IMR-90 (cell line): ENCODE measurements at regions not wholly inside any gene's neighbourhood (a gene's known extent, or its start where the extent isn't known, plus 50 kb on each side); places are given as distances from the start of the nearest gene placed in this dataset.

ENCODE experiments used
- ATAC-seq: fragments of 200-7000 bp; cut with Tn5 transposase; 2 replicates; pipeline ENCODE4 v1.9.1; 2020; ENCODE audit warnings: low read depth, mild to moderate bottlenecking, moderate library complexity
- BruUV-seq: library from RNA; stranded (reverse); fragments of 400-500 nt; replicated peaks from 2 replicates; lab custom pipeline; 2021; lab: Mats Ljungman, UMichigan
- CTCF ChIA-PET: fragments of 300-600 bp; formaldehyde crosslinking; extraction: SDS; loops from one replicate; lab custom pipeline; 2021; ENCODE audit warnings: antibody characterized with exemption; lab: Yijun Ruan, JAX
- POLR2A ChIA-PET: fragments of 300-600 bp; sonication (Branson Sonifier 250); formaldehyde crosslinking; loops from one replicate; lab custom pipeline; 2022; ENCODE audit warnings: antibody characterized with exemption; ENCODE audit not compliant: unreplicated experiment; lab: Charles Lee
- DNase-seq: peaks from one replicate; pipeline ENCODE4 v3.0.0; 2013
- H2AFZ ChIP-seq: replicated peaks from 2 replicates; pipeline ENCODE3; 2013; ENCODE audit warnings: low read length, mild to moderate bottlenecking; ENCODE audit not compliant: poor library complexity
- H2AK5ac ChIP-seq: 2 replicates; pipeline ENCODE4 v1.6.1; 2013; ENCODE audit warnings: low read depth, low read length, inconsistent platforms
- H2AK9ac ChIP-seq: replicated peaks from 2 replicates; pipeline ENCODE3; 2013; ENCODE audit warnings: mild to moderate bottlenecking, low read depth, low read length, moderate library complexity; ENCODE audit not compliant: poor library complexity
- H2BK120ac ChIP-seq: 2 replicates; pipeline ENCODE4 v1.6.1; 2013; ENCODE audit warnings: low read depth, low read length, inconsistent platforms
- H2BK15ac ChIP-seq: 3 replicates; pipeline ENCODE4 v1.6.1; 2013; ENCODE audit warnings: low read depth, low read length, inconsistent platforms
- H2BK20ac ChIP-seq: 2 replicates; pipeline ENCODE4 v1.6.1; 2013; ENCODE audit warnings: low read depth, mild to moderate bottlenecking, inconsistent platforms, low read length, moderate library complexity
- H2BK5ac ChIP-seq: 2 replicates; pipeline ENCODE4 v1.6.1; 2013; ENCODE audit warnings: mild to moderate bottlenecking, low read depth, low read length, inconsistent platforms; ENCODE audit not compliant: poor library complexity, severe bottlenecking
- H3K14ac ChIP-seq: replicated peaks from 2 replicates; pipeline ENCODE4 v1.6.1; 2013; ENCODE audit warnings: low read depth, low read length, inconsistent platforms
- H3K18ac ChIP-seq: 2 replicates; pipeline ENCODE4 v1.6.1; 2013; ENCODE audit warnings: low read depth, low read length, control low read depth
- H3K23ac ChIP-seq: 2 replicates; pipeline ENCODE4 v1.6.1; 2013; ENCODE audit warnings: low read depth, low read length, inconsistent platforms
- H3K27ac ChIP-seq: 2 replicates; pipeline ENCODE4 v1.5.1; 2013; ENCODE audit warnings: mild to moderate bottlenecking, control low read depth, low read length; ENCODE audit not compliant: insufficient read depth
- H3K27me3 ChIP-seq: 2 replicates; pipeline ENCODE4 v1.6.1; 2013; ENCODE audit warnings: low read length; ENCODE audit not compliant: control insufficient read depth, insufficient read depth
- H3K36me3 ChIP-seq: 2 replicates; pipeline ENCODE4 v1.6.1; 2013; ENCODE audit warnings: low read length, mixed read lengths; ENCODE audit not compliant: control insufficient read depth, insufficient read depth
- H3K4ac ChIP-seq: 2 replicates; pipeline ENCODE4 v1.6.1; 2013; ENCODE audit warnings: low read depth, low read length, inconsistent platforms
- H3K4me1 ChIP-seq: 2 replicates; pipeline ENCODE4 v1.6.1; 2013; ENCODE audit warnings: low read length, mixed read lengths; ENCODE audit not compliant: control insufficient read depth, insufficient read depth
- H3K4me2 ChIP-seq: 2 replicates; pipeline ENCODE4 v1.6.1; 2013; ENCODE audit warnings: low read depth, mild to moderate bottlenecking, control low read depth, low read length, moderate library complexity
- H3K4me3 ChIP-seq: 2 replicates; pipeline ENCODE4 v1.5.1; 2013; ENCODE audit warnings: low read depth, mild to moderate bottlenecking, control low read depth, low read length, moderate library complexity; ENCODE audit not compliant: insufficient read depth
- H3K56ac ChIP-seq: 2 replicates; pipeline ENCODE4 v1.6.1; 2013; ENCODE audit warnings: low read length, inconsistent platforms; ENCODE audit not compliant: insufficient read depth; ENCODE audit errors: extremely low read depth
- H3K79me1 ChIP-seq, 2 experiments: 2 replicates each; pipeline ENCODE4 v1.6.1; 2013; ENCODE audit warnings: low read length in 2 of 2, inconsistent platforms in 1 of 2, low read depth in 1 of 2
- H3K9ac ChIP-seq: 2 replicates; pipeline ENCODE4 v1.6.1; 2013; ENCODE audit warnings: low read depth, low read length, control low read depth
- H3K9me1 ChIP-seq: 2 replicates; pipeline ENCODE4 v1.6.1; 2013; ENCODE audit warnings: low read length, inconsistent platforms; ENCODE audit not compliant: insufficient read depth
- H3K9me3 ChIP-seq: 2 replicates; pipeline ENCODE4 v1.6.1; 2013; ENCODE audit warnings: low read length; ENCODE audit not compliant: control insufficient read depth, insufficient read depth
- H4K20me1 ChIP-seq: 2 replicates; pipeline ENCODE4 v1.6.1; 2013; ENCODE audit warnings: low read length, inconsistent platforms; ENCODE audit not compliant: insufficient read depth
- H4K5ac ChIP-seq: 2 replicates; pipeline ENCODE4 v1.6.1; 2013; ENCODE audit warnings: mild to moderate bottlenecking, low read depth, low read length, control low read depth
- H4K8ac ChIP-seq, 2 experiments: 2 replicates each; pipeline ENCODE4 v1.6.1; 2013; ENCODE audit warnings: low read depth in 2 of 2, low read length in 2 of 2, control low read depth in 1 of 2, inconsistent platforms in 1 of 2
- H4K91ac ChIP-seq: 2 replicates; pipeline ENCODE4 v1.6.1; 2013; ENCODE audit warnings: low read depth, low read length, inconsistent platforms; ENCODE audit not compliant: insufficient read depth
- CEBPB ChIP-seq: IDR thresholded peaks from 2 replicates; pipeline ENCODE4 v1.6.1; 2012; ENCODE audit warnings: low read depth, low read length, improper control_type of control experiment
- CHD1 ChIP-seq: IDR thresholded peaks from 2 replicates; pipeline ENCODE4 v1.6.1; 2012; ENCODE audit warnings: low read depth, low read length, improper control_type of control experiment
- MXI1 ChIP-seq: IDR thresholded peaks from 2 replicates; pipeline ENCODE4 v1.6.1; 2012; ENCODE audit warnings: low read depth, mild to moderate bottlenecking, low read length, moderate library complexity, borderline replicate concordance
- WGBS, 2 experiments: methylation state at CpG; one replicate each; pipeline versions ENCODE4 v1.1.5 to v1.1.7; 2013; ENCODE audit warnings: missing lambda C conversion rate in 2 of 2; ENCODE audit not compliant: insufficient read length in 1 of 2; ENCODE audit errors: extremely low coverage in 2 of 2; 5-methylcytosine and 5-hydroxymethylcytosine counted together
- dilution Hi-C: fragments of 300-500 bp; cut with HindIII; formaldehyde crosslinking; loops from one replicate; pipeline ENCODE4 v1.14.3; 2018; ENCODE audit warnings: low sequenced_read_pairs; ENCODE audit not compliant: unreplicated experiment
- in situ Hi-C: fragments of 300-500 bp; cut with MboI; formaldehyde crosslinking; loops from 3 replicates; pipeline ENCODE4 v1.14.3; 2019; ENCODE audit warnings: low sequenced_read_pairs, inconsistent platforms, mixed read lengths
- intact Hi-C: fragments of 100-400 bp; cut with micrococcal nuclease; formaldehyde crosslinking; loops from 2 replicates; pipeline ENCODE4 v1.10.0; 2022
- TF ChIP-seq, protein P1 (sequence below): fragments of 150-350 bp; IDR thresholded peaks from 2 replicates; pipeline ENCODE4 v1.6.1; 2017; ENCODE audit warnings: mild to moderate bottlenecking, antibody characterized with exemption, low read length, low read depth

DNA sequence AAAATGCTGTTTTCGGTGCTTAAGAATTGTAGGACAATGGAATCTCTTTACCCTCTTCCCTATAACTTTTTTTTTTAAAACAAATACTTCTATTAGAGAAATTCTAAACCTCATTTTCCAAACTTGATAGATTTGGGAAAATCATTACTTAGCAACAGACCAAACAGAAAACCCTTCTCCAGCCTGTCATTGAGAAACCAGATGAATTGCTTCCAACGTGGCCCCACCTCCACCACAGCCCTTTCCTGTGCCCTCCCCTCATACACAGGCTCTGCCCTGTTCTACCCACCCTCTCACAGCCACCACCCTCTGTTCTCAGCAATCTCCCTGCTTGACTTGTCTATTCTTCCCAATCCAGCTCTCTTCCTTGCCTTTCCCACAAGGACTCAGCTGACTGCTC is 221.2 kb downstream of the DMRT2 start:
- ATAC-seq, result no peak

More for the DNA sequence above, 221.2 kb downstream of the DMRT2 start:
- 0% methylated on average over 1 of the region's 2 CpGs; no CpG with 5 or more reads in 1 of the 2 experiments for WGBS, 2 experiments
- Histone ChIP-seq H3K14ac (no peak overlapping the region), H3K36me3 (no peaks in the 10 kb centered on the region), H3K4me1 (no peaks in the 10 kb centered on the region), H4K91ac (no peak overlapping the region), H3K56ac (no peak overlapping the region), H3K9me1 (no peaks in the 10 kb centered on the region), H3K4ac (no peak overlapping the region), H3K4me2 (no peak overlapping the region), H3K18ac (no peak overlapping the region), H2BK15ac (no peak overlapping the region), H3K4me3 (no peak overlapping the region), H2AK9ac (no peak overlapping the region), H4K8ac (no peak overlapping the region), H4K5ac (no peak overlapping the region), H2AK5ac (no peak overlapping the region), H2BK120ac (no peak overlapping the region), H3K9ac (no peak overlapping the region), H3K27ac (no peak overlapping the region), H3K9me3 (peaks cover 2% of the 10 kb centered on the region), H2BK5ac (no peak overlapping the region), H4K20me1 (no peaks in the 10 kb centered on the region), H3K23ac (no peak overlapping the region), H3K27me3 (no peaks in the 10 kb centered on the region), H2AFZ (no peak overlapping the region), H2BK20ac (no peak overlapping the region), H3K79me1 (no peaks in the 10 kb centered on the region)
- DNase-seq, result no peak
- no peak for TF ChIP-seq CEBPB
- TF ChIP-seq, protein P1, sequence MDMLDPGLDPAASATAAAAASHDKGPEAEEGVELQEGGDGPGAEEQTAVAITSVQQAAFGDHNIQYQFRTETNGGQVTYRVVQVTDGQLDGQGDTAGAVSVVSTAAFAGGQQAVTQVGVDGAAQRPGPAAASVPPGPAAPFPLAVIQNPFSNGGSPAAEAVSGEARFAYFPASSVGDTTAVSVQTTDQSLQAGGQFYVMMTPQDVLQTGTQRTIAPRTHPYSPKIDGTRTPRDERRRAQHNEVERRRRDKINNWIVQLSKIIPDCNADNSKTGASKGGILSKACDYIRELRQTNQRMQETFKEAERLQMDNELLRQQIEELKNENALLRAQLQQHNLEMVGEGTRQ, result no peak
- TF ChIP-seq MXI1, result no peak
- no peak for TF ChIP-seq CHD1
- in situ Hi-C loops, result no loop called here
- BruUV-seq, result no TSS peak
- intact Hi-C loops, result no loop called here
- ChIA-PET CTCF (no interaction called here), POLR2A (no interaction called here)
- dilution Hi-C loops, result no loop called here
